ENCODE measurements at regions not wholly inside any gene's neighbourhood (a gene's known extent, or its start where the extent isn't known, plus 50 kb on each side); places are given as distances from the start of the nearest gene placed in this dataset.
"Not testable (repeated sequence)": the region's sequence is repeated elsewhere in the genome, so short reads cannot be mapped to it uniquely, and the experiment has no call there.

- DNase-seq: no peak
Observed at GRCh38 chr2:56515399-56515798, 331.6 kb downstream of the CCDC85A start.

GRCh38 chr2:56519806-56520205 lies 336.0 kb downstream of the CCDC85A start:
- DNase-seq: no peak

- no peak for DNase-seq
Observed at GRCh38 chr2:56522605-56523089, 338.9 kb downstream of the CCDC85A start.

- DNase-seq: no peak
Observed at GRCh38 chr2:56523816-56524215, 340.0 kb downstream of the CCDC85A start.

GRCh38 chr2:56531668-56532420 lies 348.1 kb downstream of the CCDC85A start:
- no peak for DNase-seq

GRCh38 chr2:56534321-56534720 lies 350.5 kb downstream of the CCDC85A start:
- no peak for DNase-seq

- no peak for DNase-seq
Observed at GRCh38 chr2:56537756-56538155, 354.0 kb downstream of the CCDC85A start.

GRCh38 chr2:56539618-56540017 lies 355.8 kb downstream of the CCDC85A start:
- no peak for DNase-seq

GRCh38 chr2:56540467-56540866 lies 356.7 kb downstream of the CCDC85A start:
- DNase-seq: no peak

- no peak for DNase-seq
Observed at GRCh38 chr2:56540916-56541315, 357.1 kb downstream of the CCDC85A start.

GRCh38 chr2:56542213-56542612 lies 358.4 kb downstream of the CCDC85A start:
- no peak for DNase-seq

- no peak for DNase-seq
Observed at GRCh38 chr2:56565143-56565542, 381.4 kb downstream of the CCDC85A start.

GRCh38 chr2:56571074-56571473 lies 387.3 kb downstream of the CCDC85A start:
- no peak for DNase-seq

- DNase-seq: no peak
Observed at GRCh38 chr2:56576001-56576400, 392.2 kb downstream of the CCDC85A start.

- no peak for DNase-seq
Observed at GRCh38 chr2:56580242-56580641, 396.5 kb downstream of the CCDC85A start.

GRCh38 chr2:56582570-56582969 lies 398.8 kb downstream of the CCDC85A start:
- no peak for DNase-seq

- no peak for DNase-seq
Observed at GRCh38 chr2:56583796-56584315, 400.1 kb downstream of the CCDC85A start.

- DNase-seq: no peak
Observed at GRCh38 chr2:56587456-56587855, 403.7 kb downstream of the CCDC85A start.

GRCh38 chr2:56589194-56589593 lies 405.4 kb downstream of the CCDC85A start:
- DNase-seq: no peak

GRCh38 chr2:56589835-56590234 lies 406.0 kb downstream of the CCDC85A start:
- no peak for DNase-seq

GRCh38 chr2:56590611-56591010 lies 406.8 kb downstream of the CCDC85A start:
- DNase-seq: no peak

GRCh38 chr2:56606086-56606485 lies 422.3 kb downstream of the CCDC85A start:
- DNase-seq: not testable (repeated sequence)

- no peak for DNase-seq
Observed at GRCh38 chr2:56613254-56613653, 429.5 kb downstream of the CCDC85A start.

GRCh38 chr2:56613920-56614319 lies 430.1 kb downstream of the CCDC85A start:
- no peak for DNase-seq

- DNase-seq: no peak
Observed at GRCh38 chr2:56615760-56616159, 432.0 kb downstream of the CCDC85A start.
